ENCODE measurements at regions not wholly inside any gene's neighbourhood (a gene's known extent, or its start where the extent isn't known, plus 50 kb on each side); places are given as distances from the start of the nearest gene placed in this dataset.

- Histone ChIP-seq H3K4me1 (ENCODE audit: control insufficient read depth in 5 of 5, insufficient read depth in 5 of 5, low read length in 5 of 5) (no peaks in the 10 kb centered on the region), H3K9me3 (ENCODE audit: control insufficient read depth in 5 of 5, low read length in 5 of 5) (no peaks in the 10 kb centered on the region), H3K4me3 (ENCODE audit: low read depth in 1 of 5, low read length in 5 of 5) (no peak overlapping the region), H3K27me3 (ENCODE audit: control insufficient read depth in 5 of 5, insufficient read depth in 4 of 5, low read length in 5 of 5) (no peaks in the 10 kb centered on the region), H3K27ac (ENCODE audit: low read depth, low read length) (no peak overlapping the region), H3K9ac (ENCODE audit: low read length in 5 of 5) (no peak overlapping the region), H3K36me3 (ENCODE audit: control insufficient read depth in 5 of 5, insufficient read depth in 5 of 5, low read length in 5 of 5) (no peaks in the 10 kb centered on the region)
These were observed 693.6 kb downstream of the PRELID2 start for GRCh38 chr5:145141534-145141933.

GRCh38 chr5:145130996-145131395, 704.1 kb downstream of the PRELID2 start:
- H3K4me3 ChIP-seq (ENCODE audit: low read depth in 1 of 5, low read length in 5 of 5) = no peak overlapping the region
- no peaks in the 10 kb centered on the region for H3K4me1 ChIP-seq (ENCODE audit: control insufficient read depth in 5 of 5, insufficient read depth in 5 of 5, low read length in 5 of 5)
- no peaks in the 10 kb centered on the region for H3K36me3 ChIP-seq (ENCODE audit: control insufficient read depth in 5 of 5, insufficient read depth in 5 of 5, low read length in 5 of 5)
- H3K27me3 ChIP-seq (ENCODE audit: control insufficient read depth in 5 of 5, insufficient read depth in 4 of 5, low read length in 5 of 5) = no peaks in the 10 kb centered on the region
- no peak overlapping the region for H3K27ac ChIP-seq (ENCODE audit: low read depth, low read length)
- no peak overlapping the region for H3K9ac ChIP-seq (ENCODE audit: low read length in 5 of 5)
- H3K9me3 ChIP-seq (ENCODE audit: control insufficient read depth in 5 of 5, low read length in 5 of 5) = no peaks in the 10 kb centered on the region

- Histone ChIP-seq H3K9me3 (ENCODE audit: control insufficient read depth in 5 of 5, low read length in 5 of 5) (peaks cover 0 to 4% (median 0%) of the 10 kb centered on the region in 5 donors), H3K36me3 (ENCODE audit: control insufficient read depth in 5 of 5, insufficient read depth in 5 of 5, low read length in 5 of 5) (no peaks in the 10 kb centered on the region), H3K9ac (ENCODE audit: low read length in 5 of 5) (no peak overlapping the region), H3K27ac (ENCODE audit: low read depth, low read length) (no peak overlapping the region), H3K4me1 (ENCODE audit: control insufficient read depth in 5 of 5, insufficient read depth in 5 of 5, low read length in 5 of 5) (no peaks in the 10 kb centered on the region), H3K4me3 (ENCODE audit: low read depth in 1 of 5, low read length in 5 of 5) (no peak overlapping the region), H3K27me3 (ENCODE audit: control insufficient read depth in 5 of 5, insufficient read depth in 4 of 5, low read length in 5 of 5) (no peaks in the 10 kb centered on the region)
These were observed 705.3 kb downstream of the PRELID2 start for GRCh38 chr5:145129797-145130196.

- peaks cover 0 to 4% (median 0%) of the 10 kb centered on the region in 5 donors for H3K9me3 ChIP-seq (ENCODE audit: control insufficient read depth in 5 of 5, low read length in 5 of 5)
- no peaks in the 10 kb centered on the region for H3K36me3 ChIP-seq (ENCODE audit: control insufficient read depth in 5 of 5, insufficient read depth in 5 of 5, low read length in 5 of 5)
- no peak overlapping the region for H3K27ac ChIP-seq (ENCODE audit: low read depth, low read length)
- H3K4me3 ChIP-seq (ENCODE audit: low read depth in 1 of 5, low read length in 5 of 5) = no peak overlapping the region
- peaks cover 0 to 4% (median 0%) of the 10 kb centered on the region in 5 donors for H3K4me1 ChIP-seq (ENCODE audit: control insufficient read depth in 5 of 5, insufficient read depth in 5 of 5, low read length in 5 of 5)
- H3K27me3 ChIP-seq (ENCODE audit: control insufficient read depth in 5 of 5, insufficient read depth in 4 of 5, low read length in 5 of 5) = no peaks in the 10 kb centered on the region
- H3K9ac ChIP-seq (ENCODE audit: low read length in 5 of 5) = no peak overlapping the region
These were observed 710.3 kb downstream of the PRELID2 start for GRCh38 chr5:145124806-145125205.

- no peak overlapping the region for H3K4me3 ChIP-seq (ENCODE audit: low read depth in 1 of 5, low read length in 5 of 5)
- peaks cover 0 to 4% (median 0%) of the 10 kb centered on the region in 5 donors for H3K4me1 ChIP-seq (ENCODE audit: control insufficient read depth in 5 of 5, insufficient read depth in 5 of 5, low read length in 5 of 5)
- no peaks in the 10 kb centered on the region for H3K9me3 ChIP-seq (ENCODE audit: control insufficient read depth in 5 of 5, low read length in 5 of 5)
- H3K27ac ChIP-seq (ENCODE audit: low read depth, low read length) = no peak overlapping the region
- H3K27me3 ChIP-seq (ENCODE audit: control insufficient read depth in 5 of 5, insufficient read depth in 4 of 5, low read length in 5 of 5) = no peaks in the 10 kb centered on the region
- no peak overlapping the region for H3K9ac ChIP-seq (ENCODE audit: low read length in 5 of 5)
- H3K36me3 ChIP-seq (ENCODE audit: control insufficient read depth in 5 of 5, insufficient read depth in 5 of 5, low read length in 5 of 5) = no peaks in the 10 kb centered on the region
These were observed 716.5 kb downstream of the PRELID2 start for GRCh38 chr5:145118611-145119010.

GRCh38 chr5:145118127-145118526, 717.0 kb downstream of the PRELID2 start:
- no peak overlapping the region for H3K27ac ChIP-seq (ENCODE audit: low read depth, low read length)
- H3K9me3 ChIP-seq (ENCODE audit: control insufficient read depth in 5 of 5, low read length in 5 of 5) = no peaks in the 10 kb centered on the region
- H3K36me3 ChIP-seq (ENCODE audit: control insufficient read depth in 5 of 5, insufficient read depth in 5 of 5, low read length in 5 of 5) = no peaks in the 10 kb centered on the region
- no peak overlapping the region for H3K4me3 ChIP-seq (ENCODE audit: low read depth in 1 of 5, low read length in 5 of 5)
- H3K4me1 ChIP-seq (ENCODE audit: control insufficient read depth in 5 of 5, insufficient read depth in 5 of 5, low read length in 5 of 5) = peaks cover 0 to 4% (median 0%) of the 10 kb centered on the region in 5 donors
- H3K9ac ChIP-seq (ENCODE audit: low read length in 5 of 5) = no peak overlapping the region
- H3K27me3 ChIP-seq (ENCODE audit: control insufficient read depth in 5 of 5, insufficient read depth in 4 of 5, low read length in 5 of 5) = no peaks in the 10 kb centered on the region

GRCh38 chr5:145117285-145117684, 717.9 kb downstream of the PRELID2 start:
- Histone ChIP-seq H3K27me3 (ENCODE audit: control insufficient read depth in 5 of 5, insufficient read depth in 4 of 5, low read length in 5 of 5) (no peaks in the 10 kb centered on the region), H3K9me3 (ENCODE audit: control insufficient read depth in 5 of 5, low read length in 5 of 5) (no peaks in the 10 kb centered on the region), H3K4me1 (ENCODE audit: control insufficient read depth in 5 of 5, insufficient read depth in 5 of 5, low read length in 5 of 5) (peaks cover 0 to 4% (median 0%) of the 10 kb centered on the region in 5 donors), H3K4me3 (ENCODE audit: low read depth in 1 of 5, low read length in 5 of 5) (no peak overlapping the region), H3K36me3 (ENCODE audit: control insufficient read depth in 5 of 5, insufficient read depth in 5 of 5, low read length in 5 of 5) (no peaks in the 10 kb centered on the region), H3K9ac (ENCODE audit: low read length in 5 of 5) (no peak overlapping the region), H3K27ac (ENCODE audit: low read depth, low read length) (no peak overlapping the region)

GRCh38 chr5:145111420-145111819, 723.7 kb downstream of the PRELID2 start:
- Histone ChIP-seq H3K9me3 (ENCODE audit: control insufficient read depth in 5 of 5, low read length in 5 of 5) (no peaks in the 10 kb centered on the region), H3K4me1 (ENCODE audit: control insufficient read depth in 5 of 5, insufficient read depth in 5 of 5, low read length in 5 of 5) (no peaks in the 10 kb centered on the region), H3K27me3 (ENCODE audit: control insufficient read depth in 5 of 5, insufficient read depth in 4 of 5, low read length in 5 of 5) (no peaks in the 10 kb centered on the region), H3K36me3 (ENCODE audit: control insufficient read depth in 5 of 5, insufficient read depth in 5 of 5, low read length in 5 of 5) (no peaks in the 10 kb centered on the region), H3K4me3 (ENCODE audit: low read depth in 1 of 5, low read length in 5 of 5) (no peak overlapping the region), H3K9ac (ENCODE audit: low read length in 5 of 5) (no peak overlapping the region), H3K27ac (ENCODE audit: low read depth, low read length) (no peak overlapping the region)

- H3K9ac ChIP-seq (ENCODE audit: low read length in 5 of 5) = no peak overlapping the region
These were observed 724.3 kb downstream of the PRELID2 start for GRCh38 chr5:145110834-145111233.

GRCh38 chr5:145110181-145110580, 725.0 kb downstream of the PRELID2 start:
- H3K27ac ChIP-seq (ENCODE audit: low read depth, low read length) = no peak overlapping the region
- H3K9me3 ChIP-seq (ENCODE audit: control insufficient read depth in 5 of 5, low read length in 5 of 5) = no peaks in the 10 kb centered on the region
- no peaks in the 10 kb centered on the region for H3K4me1 ChIP-seq (ENCODE audit: control insufficient read depth in 5 of 5, insufficient read depth in 5 of 5, low read length in 5 of 5)

More at GRCh38 chr5:145110834-145111233, 724.3 kb downstream of the PRELID2 start:
- Histone ChIP-seq H3K4me3 (ENCODE audit: low read depth in 1 of 5, low read length in 5 of 5) (no peak overlapping the region), H3K4me1 (ENCODE audit: control insufficient read depth in 5 of 5, insufficient read depth in 5 of 5, low read length in 5 of 5) (no peaks in the 10 kb centered on the region), H3K36me3 (ENCODE audit: control insufficient read depth in 5 of 5, insufficient read depth in 5 of 5, low read length in 5 of 5) (no peaks in the 10 kb centered on the region), H3K27me3 (ENCODE audit: control insufficient read depth in 5 of 5, insufficient read depth in 4 of 5, low read length in 5 of 5) (no peaks in the 10 kb centered on the region), H3K9me3 (ENCODE audit: control insufficient read depth in 5 of 5, low read length in 5 of 5) (no peaks in the 10 kb centered on the region), H3K27ac (ENCODE audit: low read depth, low read length) (no peak overlapping the region)

GRCh38 chr5:145105384-145105783, 729.8 kb downstream of the PRELID2 start:
- Histone ChIP-seq H3K36me3 (ENCODE audit: control insufficient read depth in 5 of 5, insufficient read depth in 5 of 5, low read length in 5 of 5) (no peaks in the 10 kb centered on the region), H3K4me1 (ENCODE audit: control insufficient read depth in 5 of 5, insufficient read depth in 5 of 5, low read length in 5 of 5) (no peaks in the 10 kb centered on the region), H3K4me3 (ENCODE audit: low read depth in 1 of 5, low read length in 5 of 5) (no peak overlapping the region), H3K9me3 (ENCODE audit: control insufficient read depth in 5 of 5, low read length in 5 of 5) (no peaks in the 10 kb centered on the region), H3K27me3 (ENCODE audit: control insufficient read depth in 5 of 5, insufficient read depth in 4 of 5, low read length in 5 of 5) (no peaks in the 10 kb centered on the region), H3K9ac (ENCODE audit: low read length in 5 of 5) (no peak overlapping the region), H3K27ac (ENCODE audit: low read depth, low read length) (no peak overlapping the region)

More at GRCh38 chr5:145110181-145110580, 725.0 kb downstream of the PRELID2 start:
- Histone ChIP-seq H3K36me3 (ENCODE audit: control insufficient read depth in 5 of 5, insufficient read depth in 5 of 5, low read length in 5 of 5) (no peaks in the 10 kb centered on the region), H3K9ac (ENCODE audit: low read length in 5 of 5) (no peak overlapping the region), H3K27me3 (ENCODE audit: control insufficient read depth in 5 of 5, insufficient read depth in 4 of 5, low read length in 5 of 5) (no peaks in the 10 kb centered on the region), H3K4me3 (ENCODE audit: low read depth in 1 of 5, low read length in 5 of 5) (no peak overlapping the region)
